AG10803 (cell line): ENCODE measurements at regions not wholly inside any gene's neighbourhood (a gene's known extent, or its start where the extent isn't known, plus 50 kb on each side); places are given as distances from the start of the nearest gene placed in this dataset.

Source experiments
- DNase-seq: peaks from one replicate; pipeline ENCODE4 v3.0.0; 2010; ENCODE audit warnings: low read depth
- H3K4me3 ChIP-seq: 2 replicates; pipeline ENCODE4 v1.5.1; 2011; ENCODE audit warnings: mild to moderate bottlenecking, low read length, control low read depth
- CTCF ChIP-seq: conservative IDR thresholded peaks from 2 replicates; pipeline ENCODE4 v1.5.1; 2011; ENCODE audit warnings: mild to moderate bottlenecking, low read length, control low read depth, inconsistent platforms

- DNase-seq, result no peak
- no peak overlapping the region for H3K4me3 ChIP-seq
- TF ChIP-seq CTCF, result no peak
Measured at GRCh38 chr2:111664275-111664850, 219.6 kb downstream of the ANAPC1 start.

GRCh38 chr2:111665011-111665410 lies 219.0 kb downstream of the ANAPC1 start:
- H3K4me3 ChIP-seq, result no peak overlapping the region
- no peak for DNase-seq
- no peak for TF ChIP-seq CTCF

- TF ChIP-seq CTCF, result no peak
- DNase-seq, result no peak
- H3K4me3 ChIP-seq, result no peak overlapping the region
Measured at GRCh38 chr2:111665551-111666116, 218.4 kb downstream of the ANAPC1 start.

- TF ChIP-seq CTCF, result no peak
- DNase-seq, result no peak
- no peak overlapping the region for H3K4me3 ChIP-seq
Measured at GRCh38 chr2:111666160-111666559, 217.8 kb downstream of the ANAPC1 start.

- no peak overlapping the region for H3K4me3 ChIP-seq
- no peak for DNase-seq
- no peak for TF ChIP-seq CTCF
Measured at GRCh38 chr2:111667001-111667400, 217.0 kb downstream of the ANAPC1 start.

- no peak overlapping the region for H3K4me3 ChIP-seq
- peak; percentile 83 for TF ChIP-seq CTCF
- peak; percentile 86 for DNase-seq
Measured at GRCh38 chr2:111667542-111668273, 216.3 kb downstream of the ANAPC1 start.

- no peak overlapping the region for H3K4me3 ChIP-seq
- DNase-seq, result no peak
- TF ChIP-seq CTCF, result no peak
Measured at GRCh38 chr2:111668274-111668616, 215.7 kb downstream of the ANAPC1 start.
